ENCODE measurements at regions not wholly inside any gene's neighbourhood (a gene's known extent, or its start where the extent isn't known, plus 50 kb on each side); places are given as distances from the start of the nearest gene placed in this dataset.

GRCh38 chr4:107304699-107305286 lies 268.7 kb upstream of the DKK2 start:
- Histone ChIP-seq H3K36me3 (ENCODE audit: control insufficient read depth, insufficient read depth, low read length) (no peaks in the 10 kb centered on the region), H3K27me3 (ENCODE audit: control insufficient read depth, insufficient read depth, low read length) (no peaks in the 10 kb centered on the region), H3K4me1 (ENCODE audit: control insufficient read depth, insufficient read depth, low read length) (no peaks in the 10 kb centered on the region), H3K9me3 (ENCODE audit: control insufficient read depth, insufficient read depth, low read length) (no peaks in the 10 kb centered on the region), H3K4me3 (ENCODE audit: low read depth, low read length) (no peak overlapping the region), H3K9ac (ENCODE audit: low read depth, low read length) (no peak overlapping the region)

GRCh38 chr4:107299646-107300045 lies 263.5 kb upstream of the DKK2 start:
- Histone ChIP-seq H3K4me3 (ENCODE audit: low read depth, low read length) (no peak overlapping the region), H3K4me1 (ENCODE audit: control insufficient read depth, insufficient read depth, low read length) (no peaks in the 10 kb centered on the region), H3K27me3 (ENCODE audit: control insufficient read depth, insufficient read depth, low read length) (no peaks in the 10 kb centered on the region), H3K9ac (ENCODE audit: low read depth, low read length) (no peak overlapping the region), H3K36me3 (ENCODE audit: control insufficient read depth, insufficient read depth, low read length) (no peaks in the 10 kb centered on the region), H3K9me3 (ENCODE audit: control insufficient read depth, insufficient read depth, low read length) (no peaks in the 10 kb centered on the region)

- H3K27me3 ChIP-seq (ENCODE audit: control insufficient read depth, insufficient read depth, low read length): no peaks in the 10 kb centered on the region
- H3K9me3 ChIP-seq (ENCODE audit: control insufficient read depth, insufficient read depth, low read length): no peaks in the 10 kb centered on the region
- no peak overlapping the region for H3K9ac ChIP-seq (ENCODE audit: low read depth, low read length)
- no peaks in the 10 kb centered on the region for H3K4me1 ChIP-seq (ENCODE audit: control insufficient read depth, insufficient read depth, low read length)
- no peak overlapping the region for H3K4me3 ChIP-seq (ENCODE audit: low read depth, low read length)
- H3K36me3 ChIP-seq (ENCODE audit: control insufficient read depth, insufficient read depth, low read length): no peaks in the 10 kb centered on the region
These were observed 256.9 kb upstream of the DKK2 start for GRCh38 chr4:107292979-107293378.

GRCh38 chr4:107283587-107284559 lies 247.8 kb upstream of the DKK2 start:
- no peaks in the 10 kb centered on the region for H3K27me3 ChIP-seq (ENCODE audit: control insufficient read depth, insufficient read depth, low read length)
- no peaks in the 10 kb centered on the region for H3K36me3 ChIP-seq (ENCODE audit: control insufficient read depth, insufficient read depth, low read length)
- H3K9me3 ChIP-seq (ENCODE audit: control insufficient read depth, insufficient read depth, low read length): no peaks in the 10 kb centered on the region
- H3K9ac ChIP-seq (ENCODE audit: low read depth, low read length): no peak overlapping the region
- H3K4me1 ChIP-seq (ENCODE audit: control insufficient read depth, insufficient read depth, low read length): no peaks in the 10 kb centered on the region
- H3K4me3 ChIP-seq (ENCODE audit: low read depth, low read length): no peak overlapping the region

GRCh38 chr4:107279733-107280132 lies 243.6 kb upstream of the DKK2 start:
- H3K4me3 ChIP-seq (ENCODE audit: low read depth, low read length): no peak overlapping the region
- H3K4me1 ChIP-seq (ENCODE audit: control insufficient read depth, insufficient read depth, low read length): no peaks in the 10 kb centered on the region
- H3K36me3 ChIP-seq (ENCODE audit: control insufficient read depth, insufficient read depth, low read length): no peaks in the 10 kb centered on the region
- no peak overlapping the region for H3K9ac ChIP-seq (ENCODE audit: low read depth, low read length)
- no peaks in the 10 kb centered on the region for H3K9me3 ChIP-seq (ENCODE audit: control insufficient read depth, insufficient read depth, low read length)
- no peaks in the 10 kb centered on the region for H3K27me3 ChIP-seq (ENCODE audit: control insufficient read depth, insufficient read depth, low read length)

GRCh38 chr4:107278791-107279483 lies 242.8 kb upstream of the DKK2 start:
- H3K9ac ChIP-seq (ENCODE audit: low read depth, low read length): no peak overlapping the region
- H3K4me3 ChIP-seq (ENCODE audit: low read depth, low read length): no peak overlapping the region
- H3K9me3 ChIP-seq (ENCODE audit: control insufficient read depth, insufficient read depth, low read length): no peaks in the 10 kb centered on the region
- H3K27me3 ChIP-seq (ENCODE audit: control insufficient read depth, insufficient read depth, low read length): no peaks in the 10 kb centered on the region
- no peaks in the 10 kb centered on the region for H3K36me3 ChIP-seq (ENCODE audit: control insufficient read depth, insufficient read depth, low read length)
- H3K4me1 ChIP-seq (ENCODE audit: control insufficient read depth, insufficient read depth, low read length): no peaks in the 10 kb centered on the region

- no peak overlapping the region for H3K9ac ChIP-seq (ENCODE audit: low read depth, low read length)
- H3K9me3 ChIP-seq (ENCODE audit: control insufficient read depth, insufficient read depth, low read length): no peaks in the 10 kb centered on the region
- no peak overlapping the region for H3K4me3 ChIP-seq (ENCODE audit: low read depth, low read length)
- no peaks in the 10 kb centered on the region for H3K4me1 ChIP-seq (ENCODE audit: control insufficient read depth, insufficient read depth, low read length)
- H3K36me3 ChIP-seq (ENCODE audit: control insufficient read depth, insufficient read depth, low read length): no peaks in the 10 kb centered on the region
- no peaks in the 10 kb centered on the region for H3K27me3 ChIP-seq (ENCODE audit: control insufficient read depth, insufficient read depth, low read length)
These were observed 239.9 kb upstream of the DKK2 start for GRCh38 chr4:107276052-107276451.

GRCh38 chr4:107275225-107275624 lies 239.1 kb upstream of the DKK2 start:
- Histone ChIP-seq H3K4me1 (ENCODE audit: control insufficient read depth, insufficient read depth, low read length) (no peaks in the 10 kb centered on the region), H3K27me3 (ENCODE audit: control insufficient read depth, insufficient read depth, low read length) (no peaks in the 10 kb centered on the region), H3K4me3 (ENCODE audit: low read depth, low read length) (no peak overlapping the region), H3K36me3 (ENCODE audit: control insufficient read depth, insufficient read depth, low read length) (no peaks in the 10 kb centered on the region), H3K9me3 (ENCODE audit: control insufficient read depth, insufficient read depth, low read length) (no peaks in the 10 kb centered on the region), H3K9ac (ENCODE audit: low read depth, low read length) (no peak overlapping the region)

GRCh38 chr4:107270614-107271013 lies 234.5 kb upstream of the DKK2 start:
- H3K4me1 ChIP-seq (ENCODE audit: control insufficient read depth, insufficient read depth, low read length): no peaks in the 10 kb centered on the region
- no peak overlapping the region for H3K9ac ChIP-seq (ENCODE audit: low read depth, low read length)
- H3K36me3 ChIP-seq (ENCODE audit: control insufficient read depth, insufficient read depth, low read length): no peaks in the 10 kb centered on the region
- H3K4me3 ChIP-seq (ENCODE audit: low read depth, low read length): no peak overlapping the region
- H3K27me3 ChIP-seq (ENCODE audit: control insufficient read depth, insufficient read depth, low read length): no peaks in the 10 kb centered on the region
- H3K9me3 ChIP-seq (ENCODE audit: control insufficient read depth, insufficient read depth, low read length): no peaks in the 10 kb centered on the region

GRCh38 chr4:107269175-107269574 lies 233.1 kb upstream of the DKK2 start:
- Histone ChIP-seq H3K36me3 (ENCODE audit: control insufficient read depth, insufficient read depth, low read length) (no peaks in the 10 kb centered on the region), H3K4me3 (ENCODE audit: low read depth, low read length) (no peak overlapping the region), H3K27me3 (ENCODE audit: control insufficient read depth, insufficient read depth, low read length) (no peaks in the 10 kb centered on the region), H3K9ac (ENCODE audit: low read depth, low read length) (no peak overlapping the region), H3K4me1 (ENCODE audit: control insufficient read depth, insufficient read depth, low read length) (no peaks in the 10 kb centered on the region), H3K9me3 (ENCODE audit: control insufficient read depth, insufficient read depth, low read length) (no peaks in the 10 kb centered on the region)

GRCh38 chr4:107265859-107266258 lies 229.7 kb upstream of the DKK2 start:
- Histone ChIP-seq H3K4me1 (ENCODE audit: control insufficient read depth, insufficient read depth, low read length) (no peaks in the 10 kb centered on the region), H3K36me3 (ENCODE audit: control insufficient read depth, insufficient read depth, low read length) (no peaks in the 10 kb centered on the region), H3K4me3 (ENCODE audit: low read depth, low read length) (no peak overlapping the region), H3K27me3 (ENCODE audit: control insufficient read depth, insufficient read depth, low read length) (no peaks in the 10 kb centered on the region), H3K9ac (ENCODE audit: low read depth, low read length) (no peak overlapping the region), H3K9me3 (ENCODE audit: control insufficient read depth, insufficient read depth, low read length) (no peaks in the 10 kb centered on the region)

Measured in iPS-15b (cell line).